Astrocyte (in vitro differentiated cells and primary cell): ENCODE measurements at regions not wholly inside any gene's neighbourhood (a gene's known extent, or its start where the extent isn't known, plus 50 kb on each side); places are given as distances from the start of the nearest gene placed in this dataset.

Source experiments
- EZH2 ChIP-seq: IDR thresholded peaks from 2 replicates; pipeline ENCODE4 v1.6.1; 2012; ENCODE audit warnings: mild to moderate bottlenecking, low read length, inconsistent platforms; ENCODE audit not compliant: insufficient read depth
- TF ChIP-seq, protein P1 (sequence below): IDR thresholded peaks from 2 replicates; pipeline ENCODE4 v1.5.1; 2011; ENCODE audit warnings: low read depth, mild to moderate bottlenecking, inconsistent platforms, low read length, moderate library complexity; ENCODE audit not compliant: insufficient read depth

DNA sequence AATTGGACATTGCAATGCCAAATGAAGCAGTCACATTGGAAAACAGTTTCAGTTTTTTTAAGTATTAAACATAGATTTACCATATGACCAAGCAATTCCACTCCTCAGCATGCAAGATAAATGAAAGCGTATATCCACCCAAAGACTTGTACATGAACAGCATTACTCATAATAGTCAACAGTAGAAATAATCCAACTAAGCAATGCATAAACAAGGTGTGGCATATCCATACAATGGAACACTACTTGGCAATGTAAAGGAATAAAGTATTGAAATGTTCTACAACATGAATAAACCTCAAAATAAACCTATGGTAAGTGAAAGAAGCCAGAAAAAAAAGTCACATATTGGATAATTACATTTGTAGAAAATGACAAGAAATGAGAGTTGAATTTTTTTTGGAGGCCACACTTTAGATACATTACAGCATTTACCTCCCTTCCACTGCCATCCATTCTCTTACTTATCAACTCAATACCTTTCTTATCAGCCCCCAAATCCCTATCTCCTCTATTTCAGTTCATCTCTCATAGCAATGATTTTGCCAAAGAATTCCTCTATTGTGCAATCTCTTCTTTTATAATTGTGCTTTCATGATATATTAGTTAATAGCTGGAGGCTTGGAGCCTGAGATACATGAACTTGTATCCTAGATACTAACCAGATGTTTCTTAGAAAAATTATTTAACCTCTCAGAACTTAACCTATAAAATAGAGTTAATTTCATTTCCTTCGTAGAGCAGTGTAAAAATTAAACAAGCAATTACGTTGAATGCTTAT, 414.2 kb upstream of the C1orf87 start:
- TF ChIP-seq, protein P1, sequence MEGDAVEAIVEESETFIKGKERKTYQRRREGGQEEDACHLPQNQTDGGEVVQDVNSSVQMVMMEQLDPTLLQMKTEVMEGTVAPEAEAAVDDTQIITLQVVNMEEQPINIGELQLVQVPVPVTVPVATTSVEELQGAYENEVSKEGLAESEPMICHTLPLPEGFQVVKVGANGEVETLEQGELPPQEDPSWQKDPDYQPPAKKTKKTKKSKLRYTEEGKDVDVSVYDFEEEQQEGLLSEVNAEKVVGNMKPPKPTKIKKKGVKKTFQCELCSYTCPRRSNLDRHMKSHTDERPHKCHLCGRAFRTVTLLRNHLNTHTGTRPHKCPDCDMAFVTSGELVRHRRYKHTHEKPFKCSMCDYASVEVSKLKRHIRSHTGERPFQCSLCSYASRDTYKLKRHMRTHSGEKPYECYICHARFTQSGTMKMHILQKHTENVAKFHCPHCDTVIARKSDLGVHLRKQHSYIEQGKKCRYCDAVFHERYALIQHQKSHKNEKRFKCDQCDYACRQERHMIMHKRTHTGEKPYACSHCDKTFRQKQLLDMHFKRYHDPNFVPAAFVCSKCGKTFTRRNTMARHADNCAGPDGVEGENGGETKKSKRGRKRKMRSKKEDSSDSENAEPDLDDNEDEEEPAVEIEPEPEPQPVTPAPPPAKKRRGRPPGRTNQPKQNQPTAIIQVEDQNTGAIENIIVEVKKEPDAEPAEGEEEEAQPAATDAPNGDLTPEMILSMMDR: no peak
- no peak for TF ChIP-seq EZH2
